AG10803 (cell line): ENCODE measurements at regions not wholly inside any gene's neighbourhood (a gene's known extent, or its start where the extent isn't known, plus 50 kb on each side); places are given as distances from the start of the nearest gene placed in this dataset.

Source experiments
- DNase-seq: peaks from one replicate; pipeline ENCODE4 v3.0.0; 2010; ENCODE audit warnings: low read depth
- H3K4me3 ChIP-seq: 2 replicates; pipeline ENCODE4 v1.5.1; 2011; ENCODE audit warnings: mild to moderate bottlenecking, low read length, control low read depth
- TF ChIP-seq, protein P1 (sequence below): conservative IDR thresholded peaks from 2 replicates; pipeline ENCODE4 v1.5.1; 2011; ENCODE audit warnings: mild to moderate bottlenecking, low read length, control low read depth, inconsistent platforms

DNA sequence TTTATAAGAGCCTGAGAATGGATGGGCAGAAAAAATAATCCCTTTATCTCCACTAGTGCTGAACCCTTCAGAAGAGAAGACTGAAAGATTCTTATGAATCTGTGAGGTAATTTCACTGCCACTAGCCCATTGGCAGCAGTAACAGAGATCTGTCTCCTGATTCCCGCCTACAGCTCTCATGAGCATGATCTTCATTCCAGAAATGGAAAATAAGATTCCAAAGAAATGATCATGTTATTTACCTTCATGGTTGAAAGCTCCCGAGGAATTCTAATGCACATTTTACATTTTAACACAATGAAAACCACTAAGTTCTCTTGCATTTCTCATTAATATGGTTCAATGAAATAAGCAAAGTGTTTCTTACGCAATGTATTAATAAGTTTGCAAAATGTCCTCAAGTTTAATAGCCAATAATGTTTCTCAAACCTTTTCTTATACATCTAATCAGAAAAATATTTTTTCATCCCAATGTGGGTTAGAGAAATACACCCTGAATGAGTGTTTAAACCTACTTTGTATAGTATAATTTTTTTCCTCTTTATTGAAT is 905.6 kb downstream of the TMEM182 start:
- no peak overlapping the region for H3K4me3 ChIP-seq
- no peak for DNase-seq
- TF ChIP-seq, protein P1, sequence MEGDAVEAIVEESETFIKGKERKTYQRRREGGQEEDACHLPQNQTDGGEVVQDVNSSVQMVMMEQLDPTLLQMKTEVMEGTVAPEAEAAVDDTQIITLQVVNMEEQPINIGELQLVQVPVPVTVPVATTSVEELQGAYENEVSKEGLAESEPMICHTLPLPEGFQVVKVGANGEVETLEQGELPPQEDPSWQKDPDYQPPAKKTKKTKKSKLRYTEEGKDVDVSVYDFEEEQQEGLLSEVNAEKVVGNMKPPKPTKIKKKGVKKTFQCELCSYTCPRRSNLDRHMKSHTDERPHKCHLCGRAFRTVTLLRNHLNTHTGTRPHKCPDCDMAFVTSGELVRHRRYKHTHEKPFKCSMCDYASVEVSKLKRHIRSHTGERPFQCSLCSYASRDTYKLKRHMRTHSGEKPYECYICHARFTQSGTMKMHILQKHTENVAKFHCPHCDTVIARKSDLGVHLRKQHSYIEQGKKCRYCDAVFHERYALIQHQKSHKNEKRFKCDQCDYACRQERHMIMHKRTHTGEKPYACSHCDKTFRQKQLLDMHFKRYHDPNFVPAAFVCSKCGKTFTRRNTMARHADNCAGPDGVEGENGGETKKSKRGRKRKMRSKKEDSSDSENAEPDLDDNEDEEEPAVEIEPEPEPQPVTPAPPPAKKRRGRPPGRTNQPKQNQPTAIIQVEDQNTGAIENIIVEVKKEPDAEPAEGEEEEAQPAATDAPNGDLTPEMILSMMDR = no peak

DNA sequence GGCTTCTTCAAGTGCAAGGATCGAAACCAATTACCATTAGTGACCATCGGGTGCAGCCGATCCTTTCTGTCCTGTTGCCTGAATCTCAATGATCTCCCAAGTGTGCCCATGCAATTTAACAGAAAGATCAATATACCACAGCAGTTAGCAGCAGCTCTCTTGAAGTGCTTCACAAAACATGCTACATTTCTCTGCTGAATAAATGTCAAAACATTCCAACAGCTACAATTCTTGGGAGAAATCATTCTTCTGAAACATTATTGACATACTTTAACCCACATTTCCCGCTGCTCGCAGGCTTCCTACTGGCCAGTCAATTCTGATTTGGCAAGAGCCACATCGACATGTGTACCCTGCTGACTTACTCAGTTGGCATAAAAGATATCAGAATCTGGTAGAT is 907.7 kb downstream of the TMEM182 start:
- no peak for DNase-seq
- H3K4me3 ChIP-seq = no peak overlapping the region
- TF ChIP-seq, protein P1 = no peak
